HG03097 (cell line): ENCODE measurements at regions not wholly inside any gene's neighbourhood (a gene's known extent, or its start where the extent isn't known, plus 50 kb on each side); places are given as distances from the start of the nearest gene placed in this dataset.
"Not testable (repeated sequence)": the region's sequence is repeated elsewhere in the genome, so short reads cannot be mapped to it uniquely, and the experiment has no call there.

Source experiments
- ATAC-seq: cut with Tn5 transposase; IDR thresholded peaks from one replicate; pipeline ENCODE4 v1.9.1; 2021; ENCODE audit not compliant: unreplicated experiment, low FRiP score

- no peak for ATAC-seq
Measured at GRCh38 chr4:13921805-13922204, 294.3 kb upstream of the BOD1L1 start.

- no peak for ATAC-seq
Measured at GRCh38 chr4:13922459-13922858, 294.9 kb upstream of the BOD1L1 start.

- ATAC-seq: no peak
Measured at GRCh38 chr4:13922873-13923645, 295.5 kb upstream of the BOD1L1 start.

- ATAC-seq: not testable (repeated sequence)
Measured at GRCh38 chr4:13924900-13925299, 297.4 kb upstream of the BOD1L1 start.

- no peak for ATAC-seq
Measured at GRCh38 chr4:13928214-13928613, 300.7 kb upstream of the BOD1L1 start.

GRCh38 chr4:13930155-13930554 is 302.6 kb upstream of the BOD1L1 start:
- ATAC-seq: no peak

- ATAC-seq: no peak
Measured at GRCh38 chr4:13933191-13933590, 305.7 kb upstream of the BOD1L1 start.

- no peak for ATAC-seq
Measured at GRCh38 chr4:13938299-13938698, 310.8 kb upstream of the BOD1L1 start.

- no peak for ATAC-seq
Measured at GRCh38 chr4:13940921-13941320, 313.4 kb upstream of the BOD1L1 start.

- no peak for ATAC-seq
Measured at GRCh38 chr4:13942977-13943376, 315.5 kb upstream of the BOD1L1 start.

- ATAC-seq: no peak
Measured at GRCh38 chr4:13944095-13944511, 316.6 kb upstream of the BOD1L1 start.

GRCh38 chr4:13947921-13948320 is 320.4 kb upstream of the BOD1L1 start:
- ATAC-seq: no peak

- no peak for ATAC-seq
Measured at GRCh38 chr4:13950491-13950890, 323.0 kb upstream of the BOD1L1 start.

- ATAC-seq: no peak
Measured at GRCh38 chr4:13953083-13953482, 325.6 kb upstream of the BOD1L1 start.

GRCh38 chr4:13955551-13955950 is 328.0 kb upstream of the BOD1L1 start:
- no peak for ATAC-seq

GRCh38 chr4:13956947-13957346 is 329.4 kb upstream of the BOD1L1 start:
- ATAC-seq: no peak

- ATAC-seq: no peak
Measured at GRCh38 chr4:13957871-13958270, 330.3 kb upstream of the BOD1L1 start.

GRCh38 chr4:13963601-13964000 is 336.1 kb upstream of the BOD1L1 start:
- no peak for ATAC-seq

GRCh38 chr4:13966231-13967195 is 339.0 kb upstream of the BOD1L1 start:
- ATAC-seq: no peak

- no peak for ATAC-seq
Measured at GRCh38 chr4:13968723-13969122, 341.2 kb upstream of the BOD1L1 start.

- no peak for ATAC-seq
Measured at GRCh38 chr4:13970349-13970748, 342.8 kb upstream of the BOD1L1 start.

- ATAC-seq: no peak
Measured at GRCh38 chr4:13977746-13978145, 350.2 kb upstream of the BOD1L1 start.
